ENCODE measurements at regions not wholly inside any gene's neighbourhood (a gene's known extent, or its start where the extent isn't known, plus 50 kb on each side); places are given as distances from the start of the nearest gene placed in this dataset.

DNA sequence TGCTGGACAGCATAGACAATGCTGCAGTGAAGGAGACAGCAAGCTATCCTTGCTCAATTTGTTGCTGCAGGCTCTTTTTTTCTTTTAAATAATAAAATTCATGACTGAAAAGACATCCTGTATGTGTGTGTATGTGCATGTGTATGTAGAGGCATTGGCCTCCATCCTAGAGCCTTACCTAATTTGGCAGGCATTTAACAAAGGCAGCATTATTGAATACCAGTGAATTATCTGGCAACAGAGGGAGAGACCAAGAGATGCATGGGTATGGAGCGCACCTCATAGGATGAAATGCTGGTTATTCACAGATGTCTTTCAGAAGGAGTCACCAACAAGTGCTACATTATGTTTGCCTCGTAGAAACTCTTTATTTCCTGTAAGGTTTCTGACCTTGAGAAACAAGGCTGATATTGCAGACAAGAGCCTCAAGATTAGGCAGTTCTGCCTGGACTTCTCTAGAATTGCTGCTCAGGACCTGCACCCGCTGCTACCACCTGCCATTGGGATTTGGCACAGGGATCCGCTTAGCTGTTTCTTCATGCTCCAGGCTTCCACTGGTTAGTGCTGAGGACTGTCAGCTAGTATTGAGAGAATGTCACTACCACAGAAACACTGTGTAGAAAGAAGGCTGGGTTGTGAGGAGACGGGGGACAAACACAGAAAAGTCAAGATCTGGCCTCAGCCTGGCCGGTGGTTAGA is 247.7 kb upstream of the RFX3 start:
- no peaks in the 10 kb centered on the region for H3K4me1 ChIP-seq (ENCODE audit: control extremely low read depth in 1 of 4, control insufficient read depth in 4 of 4, insufficient read depth in 4 of 4, low read length in 3 of 4)
- peaks cover 0 to 5% (median 0%) of the 10 kb centered on the region in 5 experiments for H3K27me3 ChIP-seq (replicated peaks in 2 of 5; ENCODE audit: control insufficient read depth in 4 of 5, insufficient read depth in 5 of 5, low read length in 4 of 5)
- H3K9me3 ChIP-seq (ENCODE audit: control extremely low read depth in 1 of 5, control insufficient read depth in 4 of 5, insufficient read depth in 2 of 5, low read depth in 1 of 5, low read length in 4 of 5): no peaks in the 10 kb centered on the region
- ChIA-PET POLR2A (no interaction called here), CTCF (no interaction called here)
- H3K27ac ChIP-seq (ENCODE audit: insufficient read depth in 1 of 2, low read depth in 1 of 2, low read length in 2 of 2, poor library complexity in 1 of 2, severe bottlenecking in 2 of 2): no peak overlapping the region
- no peak overlapping the region for H3K4me3 ChIP-seq (ENCODE audit: control insufficient read depth in 1 of 7, extremely low read depth in 1 of 7, insufficient read depth in 4 of 7, low read depth in 2 of 7, low read length in 6 of 7)
- no peak for DNase-seq
- H3K36me3 ChIP-seq (ENCODE audit: control insufficient read depth in 4 of 4, insufficient read depth in 4 of 4, low read length in 3 of 4): no peaks in the 10 kb centered on the region
- WGBS (ENCODE audit: insufficient coverage): 94% methylated on average over 6 of the region's 6 CpGs

DNA sequence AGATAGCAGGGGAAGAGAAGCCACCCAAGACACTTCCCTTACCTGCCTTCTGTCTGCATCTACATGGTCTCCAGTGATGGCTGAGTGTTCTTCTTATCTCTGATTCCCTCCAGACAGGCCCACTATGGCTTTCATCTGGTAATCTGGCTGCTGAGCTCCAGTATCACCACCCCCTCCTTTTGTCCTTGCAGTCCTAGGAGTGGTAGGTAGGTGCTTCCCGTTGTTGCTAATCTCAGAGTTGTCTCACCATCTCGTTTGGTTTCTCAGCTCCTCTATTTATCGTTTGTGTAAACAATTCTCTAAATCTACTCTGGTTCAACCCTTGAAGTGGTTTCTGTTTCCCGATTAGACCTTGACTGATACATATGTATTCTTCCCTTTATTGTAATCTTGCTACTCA is 243.8 kb upstream of the RFX3 start:
- no peak overlapping the region for H3K27ac ChIP-seq (ENCODE audit: insufficient read depth in 1 of 2, low read depth in 1 of 2, low read length in 2 of 2, poor library complexity in 1 of 2, severe bottlenecking in 2 of 2)
- H3K27me3 ChIP-seq (replicated peaks in 2 of 5; ENCODE audit: control insufficient read depth in 4 of 5, insufficient read depth in 5 of 5, low read length in 4 of 5): peaks cover 0 to 6% (median 0%) of the 10 kb centered on the region in 5 experiments
- H3K4me1 ChIP-seq (ENCODE audit: control extremely low read depth in 1 of 4, control insufficient read depth in 4 of 4, insufficient read depth in 4 of 4, low read length in 3 of 4): no peaks in the 10 kb centered on the region
- WGBS (ENCODE audit: insufficient coverage): 21% methylated on average over 2 of the region's 4 CpGs
- no peak overlapping the region for H3K4me3 ChIP-seq (ENCODE audit: control insufficient read depth in 1 of 7, extremely low read depth in 1 of 7, insufficient read depth in 4 of 7, low read depth in 2 of 7, low read length in 6 of 7)
- CTCF ChIA-PET: no interaction called here
- no peaks in the 10 kb centered on the region for H3K36me3 ChIP-seq (ENCODE audit: control insufficient read depth in 4 of 4, insufficient read depth in 4 of 4, low read length in 3 of 4)
- no peak for DNase-seq
- H3K9me3 ChIP-seq (ENCODE audit: control extremely low read depth in 1 of 5, control insufficient read depth in 4 of 5, insufficient read depth in 2 of 5, low read depth in 1 of 5, low read length in 4 of 5): no peaks in the 10 kb centered on the region
- POLR2A ChIA-PET: no interaction called here

DNA sequence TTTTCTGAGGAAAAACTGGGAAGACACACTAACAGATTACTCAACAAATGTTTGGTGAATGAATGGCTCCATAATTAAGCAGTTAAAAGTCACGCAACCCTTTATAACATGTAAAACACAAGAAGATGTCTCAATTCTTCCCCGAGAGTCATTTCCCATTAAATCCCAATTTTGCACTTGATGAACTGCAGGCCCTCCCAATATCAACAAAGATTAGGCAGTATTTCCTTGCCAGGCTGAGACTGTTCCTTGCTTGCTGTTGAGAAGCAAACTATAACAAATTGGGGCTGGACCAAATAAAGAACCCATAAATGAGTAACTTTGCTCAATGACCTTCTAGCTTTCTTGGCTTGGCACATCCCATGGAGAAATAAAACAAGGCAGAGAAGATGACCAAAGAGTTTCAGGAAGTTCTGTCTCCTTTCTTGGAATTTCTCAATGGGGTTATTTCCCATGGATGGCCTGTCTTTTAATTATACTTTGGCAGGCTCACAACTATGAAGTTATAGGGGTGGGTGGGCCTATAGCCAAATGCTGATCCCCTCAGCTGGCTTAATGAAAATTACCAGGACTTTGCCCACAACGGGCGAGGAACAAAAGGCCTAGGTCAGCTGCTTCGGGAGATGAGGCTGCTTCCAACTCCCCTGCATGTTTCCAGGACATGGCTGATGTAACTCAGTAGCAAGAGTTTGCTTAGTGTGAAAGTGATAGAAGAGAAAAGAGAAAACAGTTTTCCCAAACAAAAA is 243.1 kb upstream of the RFX3 start:
- Histone ChIP-seq H3K27ac (ENCODE audit: insufficient read depth in 1 of 2, low read depth in 1 of 2, low read length in 2 of 2, poor library complexity in 1 of 2, severe bottlenecking in 2 of 2) (no peak overlapping the region), H3K36me3 (ENCODE audit: control insufficient read depth in 4 of 4, insufficient read depth in 4 of 4, low read length in 3 of 4) (no peaks in the 10 kb centered on the region), H3K4me3 (ENCODE audit: control insufficient read depth in 1 of 7, extremely low read depth in 1 of 7, insufficient read depth in 4 of 7, low read depth in 2 of 7, low read length in 6 of 7) (no peak overlapping the region), H3K4me1 (ENCODE audit: control extremely low read depth in 1 of 4, control insufficient read depth in 4 of 4, insufficient read depth in 4 of 4, low read length in 3 of 4) (no peaks in the 10 kb centered on the region), H3K9me3 (ENCODE audit: control extremely low read depth in 1 of 5, control insufficient read depth in 4 of 5, insufficient read depth in 2 of 5, low read depth in 1 of 5, low read length in 4 of 5) (no peaks in the 10 kb centered on the region), H3K27me3 (replicated peaks in 2 of 5; ENCODE audit: control insufficient read depth in 4 of 5, insufficient read depth in 5 of 5, low read length in 4 of 5) (peaks cover 0 to 6% (median 0%) of the 10 kb centered on the region in 5 experiments)
- CTCF ChIA-PET: no interaction called here
- WGBS (ENCODE audit: insufficient coverage): 93% methylated on average over 4 of the region's 5 CpGs
- DNase-seq: no peak
- POLR2A ChIA-PET: no interaction called here

GRCh38 chr9:3768286-3768685 is 242.5 kb upstream of the RFX3 start:
- Histone ChIP-seq H3K4me3 (ENCODE audit: control insufficient read depth in 1 of 7, extremely low read depth in 1 of 7, insufficient read depth in 4 of 7, low read depth in 2 of 7, low read length in 6 of 7) (no peak overlapping the region), H3K9me3 (ENCODE audit: control extremely low read depth in 1 of 5, control insufficient read depth in 4 of 5, insufficient read depth in 2 of 5, low read depth in 1 of 5, low read length in 4 of 5) (no peaks in the 10 kb centered on the region), H3K27me3 (replicated peaks in 2 of 5; ENCODE audit: control insufficient read depth in 4 of 5, insufficient read depth in 5 of 5, low read length in 4 of 5) (peaks cover 0 to 6% (median 0%) of the 10 kb centered on the region in 5 experiments), H3K27ac (ENCODE audit: insufficient read depth in 1 of 2, low read depth in 1 of 2, low read length in 2 of 2, poor library complexity in 1 of 2, severe bottlenecking in 2 of 2) (no peak overlapping the region), H3K36me3 (ENCODE audit: control insufficient read depth in 4 of 4, insufficient read depth in 4 of 4, low read length in 3 of 4) (no peaks in the 10 kb centered on the region), H3K4me1 (ENCODE audit: control extremely low read depth in 1 of 4, control insufficient read depth in 4 of 4, insufficient read depth in 4 of 4, low read length in 3 of 4) (no peaks in the 10 kb centered on the region)
- no peak for DNase-seq
- 100% methylated on average over 2 of the region's 5 CpGs for WGBS (ENCODE audit: insufficient coverage)
- POLR2A ChIA-PET: no interaction called here
- CTCF ChIA-PET: no interaction called here

DNA sequence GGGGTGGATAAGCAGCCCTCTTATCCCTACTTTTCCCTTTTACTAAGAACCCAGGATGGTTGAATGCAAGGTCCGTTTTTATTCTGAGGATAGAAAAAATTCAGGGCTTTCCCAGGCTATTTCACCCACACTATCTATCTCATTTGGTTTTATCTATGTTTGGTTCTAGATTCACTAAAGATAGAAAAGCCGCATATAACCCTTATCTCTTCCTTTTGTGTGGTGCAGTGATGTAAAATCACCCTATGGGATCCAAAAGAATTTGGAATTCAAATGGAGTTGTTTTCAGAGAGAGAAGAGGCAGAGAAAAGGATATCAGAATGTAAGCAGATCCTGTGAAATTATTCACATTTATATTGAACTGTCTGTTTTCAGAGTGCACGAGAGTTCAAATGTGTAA is 236.3 kb upstream of the RFX3 start:
- Histone ChIP-seq H3K4me1 (ENCODE audit: control extremely low read depth in 1 of 4, control insufficient read depth in 4 of 4, insufficient read depth in 4 of 4, low read length in 3 of 4) (peaks cover 4 to 18% (median 13%) of the 10 kb centered on the region in 4 experiments), H3K27me3 (replicated peaks in 2 of 5; ENCODE audit: control insufficient read depth in 4 of 5, insufficient read depth in 5 of 5, low read length in 4 of 5) (peaks cover 0 to 11% (median 2%) of the 10 kb centered on the region in 5 experiments), H3K27ac (ENCODE audit: insufficient read depth in 1 of 2, low read depth in 1 of 2, low read length in 2 of 2, poor library complexity in 1 of 2, severe bottlenecking in 2 of 2) (no peak overlapping the region), H3K4me3 (ENCODE audit: control insufficient read depth in 1 of 7, extremely low read depth in 1 of 7, insufficient read depth in 4 of 7, low read depth in 2 of 7, low read length in 6 of 7) (no peak overlapping the region), H3K36me3 (ENCODE audit: control insufficient read depth in 4 of 4, insufficient read depth in 4 of 4, low read length in 3 of 4) (no peaks in the 10 kb centered on the region), H3K9me3 (ENCODE audit: control extremely low read depth in 1 of 5, control insufficient read depth in 4 of 5, insufficient read depth in 2 of 5, low read depth in 1 of 5, low read length in 4 of 5) (peaks cover 0 to 4% (median 0%) of the 10 kb centered on the region in 5 experiments)
- ChIA-PET CTCF (no interaction called here), POLR2A (no interaction called here)
- DNase-seq: no peak
- WGBS (ENCODE audit: insufficient coverage): no CpG with 5 or more reads among the region's 3 CpGs

DNA sequence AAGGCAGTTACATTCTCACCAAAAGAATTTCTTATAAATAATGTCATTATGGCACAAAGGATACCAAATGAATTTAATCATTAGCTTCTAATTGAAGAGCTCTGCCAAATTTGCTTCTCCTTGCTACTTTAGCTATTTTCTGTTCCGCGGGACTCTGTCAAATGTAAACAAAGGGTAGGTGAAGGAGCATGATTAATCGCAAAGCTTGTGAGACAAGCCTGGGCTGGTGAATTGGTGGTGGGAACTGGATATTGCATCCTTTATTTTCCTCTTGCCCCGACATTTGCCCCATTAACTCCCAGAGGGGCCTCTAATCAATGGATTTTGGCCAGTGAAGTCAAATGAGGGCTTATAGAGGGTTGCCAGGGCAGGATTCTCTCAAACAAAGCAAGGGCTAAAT is 234.2 kb upstream of the RFX3 start:
- DNase-seq: no peak
- ChIA-PET POLR2A (no interaction called here), CTCF (interaction anchor here (1.1 kb wide), 1 partner anchor 10 kb away, joined by 3 read pairs; no protein-coding TSS in a partner anchor)
- Histone ChIP-seq H3K27ac (ENCODE audit: insufficient read depth in 1 of 2, low read depth in 1 of 2, low read length in 2 of 2, poor library complexity in 1 of 2, severe bottlenecking in 2 of 2) (no peak overlapping the region), H3K9me3 (ENCODE audit: control extremely low read depth in 1 of 5, control insufficient read depth in 4 of 5, insufficient read depth in 2 of 5, low read depth in 1 of 5, low read length in 4 of 5) (peaks cover 0 to 4% (median 0%) of the 10 kb centered on the region in 5 experiments), H3K4me1 (ENCODE audit: control extremely low read depth in 1 of 4, control insufficient read depth in 4 of 4, insufficient read depth in 4 of 4, low read length in 3 of 4) (peaks cover 4 to 18% (median 13%) of the 10 kb centered on the region in 4 experiments), H3K36me3 (ENCODE audit: control insufficient read depth in 4 of 4, insufficient read depth in 4 of 4, low read length in 3 of 4) (no peaks in the 10 kb centered on the region), H3K4me3 (ENCODE audit: control insufficient read depth in 1 of 7, extremely low read depth in 1 of 7, insufficient read depth in 4 of 7, low read depth in 2 of 7, low read length in 6 of 7) (no peak overlapping the region), H3K27me3 (replicated peaks in 2 of 5; ENCODE audit: control insufficient read depth in 4 of 5, insufficient read depth in 5 of 5, low read length in 4 of 5) (peaks cover 0 to 11% (median 2%) of the 10 kb centered on the region in 5 experiments)
- WGBS (ENCODE audit: insufficient coverage): no CpG with 5 or more reads among the region's 4 CpGs

Data from common myeloid progenitor, CD34-positive (primary cell).